Naive thymus-derived CD4-positive, alpha-beta T cell (primary cell): ENCODE measurements at regions not wholly inside any gene's neighbourhood (a gene's known extent, or its start where the extent isn't known, plus 50 kb on each side); places are given as distances from the start of the nearest gene placed in this dataset.

Source experiments
- ATAC-seq: fragments of 150-1000 bp; cut with Tn5 transposase; 2 replicates; pipeline ENCODE4 v1.10.0; 2021; ENCODE audit warnings: mild to moderate bottlenecking, moderate library complexity
- CTCF ChIA-PET: fragments of 350-600 bp; sonication (Branson Sonifier 250); formaldehyde crosslinking; loops from one replicate; lab custom pipeline; 2021; ENCODE audit warnings: antibody characterized with exemption; lab: Charles Lee
- POLR2A ChIA-PET: fragments of 350-600 bp; sonication (Branson Sonifier 250); formaldehyde crosslinking; loops from one replicate; lab custom pipeline; 2021; ENCODE audit warnings: antibody characterized with exemption, inconsistent platforms; lab: Charles Lee
- DNase-seq, 9 donors: peaks; one replicate each; pipeline versions ENCODE4 v3.0.0 to v3.0.0-alpha.2; 2020 to 2022; ENCODE audit warnings: mixed read lengths in 1 of 9
- H3K27ac ChIP-seq: one replicate; pipeline ENCODE4 v1.7.0; 2013; ENCODE audit warnings: mild to moderate bottlenecking, low read depth, low read length, moderate library complexity
- H3K27me3 ChIP-seq, 2 donors: one replicate each; pipeline ENCODE4 v1.7.0; 2013; ENCODE audit warnings: low read length in 2 of 2, mild to moderate bottlenecking in 2 of 2, moderate library complexity in 2 of 2; ENCODE audit not compliant: control insufficient read depth in 2 of 2, insufficient read depth in 2 of 2
- H3K36me3 ChIP-seq, 3 experiments: 1 replicate in 2 of 3; 2 replicates in 1 of 3; pipeline ENCODE4 v1.7.0; 2013; ENCODE audit warnings: low read length in 3 of 3, mild to moderate bottlenecking in 3 of 3, moderate library complexity in 1 of 3; ENCODE audit not compliant: insufficient read depth in 3 of 3, control insufficient read depth in 2 of 3
- H3K4me1 ChIP-seq, 2 donors: one replicate each; pipeline ENCODE4 v1.7.0; 2013; ENCODE audit warnings: low read length in 2 of 2, mild to moderate bottlenecking in 2 of 2, moderate library complexity in 1 of 2; ENCODE audit not compliant: control insufficient read depth in 2 of 2, insufficient read depth in 2 of 2
- H3K4me3 ChIP-seq: 2 replicates; pipeline ENCODE4 v1.7.0; 2013; ENCODE audit warnings: mild to moderate bottlenecking, low read length
- H3K9me3 ChIP-seq, 3 experiments: 1 replicate in 2 of 3; 2 replicates in 1 of 3; pipeline ENCODE4 v1.7.0; 2013; ENCODE audit warnings: low read length in 3 of 3; ENCODE audit not compliant: control insufficient read depth in 2 of 3
- H3K27ac Mint-ChIP-seq, 9 donors: one replicate each; pipeline ENCODE4 v1.8.0; 2020 to 2022; ENCODE audit warnings: mixed read lengths in 9 of 9, mild to moderate bottlenecking in 8 of 9, moderate library complexity in 5 of 9, inconsistent platforms in 2 of 9
- H3K27me3 Mint-ChIP-seq, 5 donors: one replicate each; pipeline ENCODE4 v1.8.0; 2021 to 2022; ENCODE audit warnings: mixed read lengths in 5 of 5, mild to moderate bottlenecking in 1 of 5
- H3K36me3 Mint-ChIP-seq, 5 donors: one replicate each; pipeline ENCODE4 v1.8.0; 2020 to 2022; ENCODE audit warnings: mixed read lengths in 5 of 5, mild to moderate bottlenecking in 3 of 5, inconsistent platforms in 1 of 5
- H3K4me1 Mint-ChIP-seq, 7 donors: one replicate each; pipeline ENCODE4 v1.8.0; 2020 to 2022; ENCODE audit warnings: mixed read lengths in 7 of 7, mild to moderate bottlenecking in 3 of 7, inconsistent platforms in 1 of 7
- H3K4me3 Mint-ChIP-seq, 10 donors: one replicate each; pipeline ENCODE4 v1.8.0; 2020 to 2022; ENCODE audit warnings: mild to moderate bottlenecking in 10 of 10, mixed read lengths in 10 of 10, moderate library complexity in 6 of 10, inconsistent platforms in 2 of 10
- H3K9me3 Mint-ChIP-seq, 11 donors: one replicate each; pipeline ENCODE4 v1.8.0; 2020 to 2022; ENCODE audit warnings: mixed read lengths in 11 of 11, mild to moderate bottlenecking in 4 of 11, inconsistent platforms in 1 of 11, moderate library complexity in 1 of 11
- intact Hi-C, 2 donors: fragments of 100-400 bp; cut with micrococcal nuclease; formaldehyde crosslinking; loops; one replicate each; pipeline ENCODE4 v1.15.1; 2023

GRCh38 chr9:126116351-126117157, 210.1 kb upstream of the MVB12B start:
- Histone ChIP-seq H3K36me3 (no peaks in the 10 kb centered on the region), H3K27ac (no peak overlapping the region), H3K27me3 (no peaks in the 10 kb centered on the region), H3K4me1 (no peaks in the 10 kb centered on the region), H3K4me3 (no peak overlapping the region), H3K9me3 (no peaks in the 10 kb centered on the region)
- Mint-ChIP-seq H3K36me3 (no peaks in the 10 kb centered on the region), H3K4me1 (peaks cover 0 to 2% (median 0%) of the 10 kb centered on the region in 7 donors), H3K27me3 (peaks cover 5 to 52% (median 24%) of the 10 kb centered on the region in 5 donors), H3K27ac (no peak overlapping the region), H3K4me3 (no peak overlapping the region), H3K9me3 (no peaks in the 10 kb centered on the region)
- intact Hi-C loops: no loop called here
- ATAC-seq (no peak), DNase-seq (no peak)
- ChIA-PET CTCF (no interaction called here), POLR2A (no interaction called here)

- no peaks in the 10 kb centered on the region for H3K9me3 Mint-ChIP-seq
- H3K4me1 Mint-ChIP-seq: peaks cover 0 to 2% (median 0%) of the 10 kb centered on the region in 7 donors
- Histone ChIP-seq H3K4me3 (no peak overlapping the region), H3K36me3 (no peaks in the 10 kb centered on the region), H3K4me1 (no peaks in the 10 kb centered on the region), H3K27me3 (no peaks in the 10 kb centered on the region), H3K9me3 (no peaks in the 10 kb centered on the region), H3K27ac (no peak overlapping the region)
- peaks cover 5 to 51% (median 24%) of the 10 kb centered on the region in 5 donors for H3K27me3 Mint-ChIP-seq
- intact Hi-C loops: no loop called here
- H3K4me3 Mint-ChIP-seq: no peak overlapping the region
- POLR2A ChIA-PET: no interaction called here
- DNase-seq (no peak), ATAC-seq (no peak)
- CTCF ChIA-PET: no interaction called here
- no peak overlapping the region for H3K27ac Mint-ChIP-seq
- no peaks in the 10 kb centered on the region for H3K36me3 Mint-ChIP-seq
Measured at GRCh38 chr9:126117158-126117425, 209.5 kb upstream of the MVB12B start.

- H3K27me3 ChIP-seq: no peaks in the 10 kb centered on the region
- ChIA-PET CTCF (no interaction called here), POLR2A (no interaction called here)
- Mint-ChIP-seq H3K27me3 (peaks cover 5 to 50% (median 27%) of the 10 kb centered on the region in 5 donors), H3K36me3 (no peaks in the 10 kb centered on the region), H3K4me1 (peaks cover 0 to 2% (median 0%) of the 10 kb centered on the region in 7 donors), H3K9me3 (no peaks in the 10 kb centered on the region), H3K27ac (no peak overlapping the region), H3K4me3 (no peak overlapping the region)
- DNase-seq (no peak), ATAC-seq (no peak)
- no peak overlapping the region for H3K27ac ChIP-seq
- H3K9me3 ChIP-seq: no peaks in the 10 kb centered on the region
- H3K36me3 ChIP-seq: no peaks in the 10 kb centered on the region
- intact Hi-C loops: no loop called here
- H3K4me3 ChIP-seq: no peak overlapping the region
- no peaks in the 10 kb centered on the region for H3K4me1 ChIP-seq
Measured at GRCh38 chr9:126117631-126118030, 209.0 kb upstream of the MVB12B start.

GRCh38 chr9:126119731-126120130, 206.9 kb upstream of the MVB12B start:
- H3K27me3 Mint-ChIP-seq: peaks cover 7 to 48% (median 37%) of the 10 kb centered on the region in 5 donors
- intact Hi-C loops: no loop called here
- no peaks in the 10 kb centered on the region for H3K4me1 ChIP-seq
- ChIA-PET POLR2A (no interaction called here), CTCF (no interaction called here)
- no peak for ATAC-seq
- DNase-seq: no peak
- no peak overlapping the region for H3K4me3 ChIP-seq
- H3K36me3 ChIP-seq: no peaks in the 10 kb centered on the region
- no peaks in the 10 kb centered on the region for H3K9me3 ChIP-seq
- peaks cover 0 to 1% (median 0%) of the 10 kb centered on the region in 11 donors for H3K9me3 Mint-ChIP-seq
- H3K36me3 Mint-ChIP-seq: no peaks in the 10 kb centered on the region
- no peaks in the 10 kb centered on the region for H3K27me3 ChIP-seq
- H3K27ac ChIP-seq: no peak overlapping the region
- no peak overlapping the region for H3K4me3 Mint-ChIP-seq
- no peak overlapping the region for H3K27ac Mint-ChIP-seq
- H3K4me1 Mint-ChIP-seq: no peaks in the 10 kb centered on the region

- Histone ChIP-seq H3K4me3 (no peak overlapping the region), H3K27ac (no peak overlapping the region), H3K4me1 (no peaks in the 10 kb centered on the region), H3K9me3 (no peaks in the 10 kb centered on the region), H3K36me3 (no peaks in the 10 kb centered on the region), H3K27me3 (no peaks in the 10 kb centered on the region)
- DNase-seq (no peak), ATAC-seq (no peak)
- Mint-ChIP-seq H3K4me1 (no peaks in the 10 kb centered on the region), H3K36me3 (peaks cover 0 to 4% (median 0%) of the 10 kb centered on the region in 5 donors), H3K27ac (no peak overlapping the region), H3K4me3 (no peak overlapping the region), H3K27me3 (peaks cover 11 to 52% (median 49%) of the 10 kb centered on the region in 5 donors), H3K9me3 (peaks cover 0 to 10% (median 0%) of the 10 kb centered on the region in 11 donors)
- ChIA-PET POLR2A (no interaction called here), CTCF (no interaction called here)
- intact Hi-C loops: no loop called here
Measured at GRCh38 chr9:126122901-126123616, 203.6 kb upstream of the MVB12B start.

GRCh38 chr9:126123927-126124326, 202.7 kb upstream of the MVB12B start:
- no peaks in the 10 kb centered on the region for H3K4me1 ChIP-seq
- no peak overlapping the region for H3K4me3 ChIP-seq
- H3K36me3 ChIP-seq: no peaks in the 10 kb centered on the region
- H3K36me3 Mint-ChIP-seq: peaks cover 0 to 7% (median 0%) of the 10 kb centered on the region in 5 donors
- no peak overlapping the region for H3K27ac Mint-ChIP-seq
- H3K4me1 Mint-ChIP-seq: no peaks in the 10 kb centered on the region
- intact Hi-C loops: no loop called here
- ChIA-PET CTCF (no interaction called here), POLR2A (no interaction called here)
- DNase-seq (no peak), ATAC-seq (no peak)
- H3K9me3 Mint-ChIP-seq: peaks cover 0 to 10% (median 0%) of the 10 kb centered on the region in 11 donors
- no peak overlapping the region for H3K27ac ChIP-seq
- no peaks in the 10 kb centered on the region for H3K27me3 ChIP-seq
- H3K27me3 Mint-ChIP-seq: peaks cover 11 to 56% (median 55%) of the 10 kb centered on the region in 5 donors
- H3K4me3 Mint-ChIP-seq: no peak overlapping the region
- no peaks in the 10 kb centered on the region for H3K9me3 ChIP-seq
